ENCODE measurements at regions not wholly inside any gene's neighbourhood (a gene's known extent, or its start where the extent isn't known, plus 50 kb on each side); places are given as distances from the start of the nearest gene placed in this dataset.
"Not testable (repeated sequence)": the region's sequence is repeated elsewhere in the genome, so short reads cannot be mapped to it uniquely, and the experiment has no call there.

DNA sequence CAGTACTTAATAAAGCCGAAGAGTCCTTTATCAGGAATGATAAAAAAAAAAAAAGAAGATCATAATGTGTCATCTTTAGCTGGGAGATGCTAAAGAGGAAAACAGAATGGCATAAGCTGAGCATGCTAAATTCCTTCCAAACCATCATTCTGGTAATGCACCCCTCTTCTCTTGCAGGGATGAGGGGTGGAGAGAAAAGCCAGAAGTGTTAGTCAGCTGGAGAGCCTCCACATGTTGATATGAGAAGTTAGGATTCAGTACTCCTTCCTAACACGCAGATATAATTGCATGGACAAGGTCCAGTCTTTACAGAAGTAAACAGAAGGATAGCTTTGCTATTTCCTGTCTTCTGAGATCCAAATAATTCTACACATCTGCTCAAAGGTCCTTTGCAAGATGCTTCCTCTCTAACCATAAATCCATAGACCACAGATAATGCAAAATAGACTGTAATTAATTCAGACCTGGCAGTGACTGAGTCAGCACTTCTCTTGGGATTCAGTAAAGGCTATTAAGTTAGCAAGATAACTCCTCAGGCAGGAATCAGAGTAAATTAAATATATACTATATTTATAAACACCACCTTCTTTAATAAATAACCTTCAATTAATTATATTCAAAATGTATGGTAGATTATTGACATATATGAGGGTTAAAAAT, 930.0 kb upstream of the KLHL29 start:
- TF ChIP-seq, protein P1, sequence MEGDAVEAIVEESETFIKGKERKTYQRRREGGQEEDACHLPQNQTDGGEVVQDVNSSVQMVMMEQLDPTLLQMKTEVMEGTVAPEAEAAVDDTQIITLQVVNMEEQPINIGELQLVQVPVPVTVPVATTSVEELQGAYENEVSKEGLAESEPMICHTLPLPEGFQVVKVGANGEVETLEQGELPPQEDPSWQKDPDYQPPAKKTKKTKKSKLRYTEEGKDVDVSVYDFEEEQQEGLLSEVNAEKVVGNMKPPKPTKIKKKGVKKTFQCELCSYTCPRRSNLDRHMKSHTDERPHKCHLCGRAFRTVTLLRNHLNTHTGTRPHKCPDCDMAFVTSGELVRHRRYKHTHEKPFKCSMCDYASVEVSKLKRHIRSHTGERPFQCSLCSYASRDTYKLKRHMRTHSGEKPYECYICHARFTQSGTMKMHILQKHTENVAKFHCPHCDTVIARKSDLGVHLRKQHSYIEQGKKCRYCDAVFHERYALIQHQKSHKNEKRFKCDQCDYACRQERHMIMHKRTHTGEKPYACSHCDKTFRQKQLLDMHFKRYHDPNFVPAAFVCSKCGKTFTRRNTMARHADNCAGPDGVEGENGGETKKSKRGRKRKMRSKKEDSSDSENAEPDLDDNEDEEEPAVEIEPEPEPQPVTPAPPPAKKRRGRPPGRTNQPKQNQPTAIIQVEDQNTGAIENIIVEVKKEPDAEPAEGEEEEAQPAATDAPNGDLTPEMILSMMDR (IDR thresholded peaks at IDR 0.05; ENCODE audit: borderline replicate concordance, extremely low read depth, low read length, poor library complexity, severe bottlenecking) = no peak
- no peak for TF ChIP-seq EZH2 (IDR thresholded peaks at IDR 0.05; ENCODE audit: borderline replicate concordance, low read depth, low read length, severe bottlenecking)
- no peaks in the 10 kb centered on the region for H3K79me2 ChIP-seq (ENCODE audit: insufficient read depth, low read length)
- H3K4me3 ChIP-seq (ENCODE audit: low read depth in 1 of 2, low read length in 2 of 2) = no peak overlapping the region
- no peak overlapping the region for H3K27ac ChIP-seq (ENCODE audit: low read length)
- no peak for DNase-seq
- H2AFZ ChIP-seq (ENCODE audit: low read depth, low read length) = no peak overlapping the region
- ATAC-seq (ENCODE audit: insufficient read depth, low read depth) = no peak
- H4K20me1 ChIP-seq (ENCODE audit: insufficient read depth, low read length) = no peaks in the 10 kb centered on the region
- no peaks in the 10 kb centered on the region for H3K27me3 ChIP-seq (ENCODE audit: insufficient read depth, low read length, poor library complexity)
- no peak overlapping the region for H3K9ac ChIP-seq (ENCODE audit: low read depth, low read length)
- no peaks in the 10 kb centered on the region for H3K9me3 ChIP-seq (ENCODE audit: insufficient read depth, low read length, severe bottlenecking)
- no peaks in the 10 kb centered on the region for H3K36me3 ChIP-seq (ENCODE audit: insufficient read depth, low read length)
- no peak overlapping the region for H3K4me2 ChIP-seq (ENCODE audit: insufficient read depth, low read length)
- H3K4me1 ChIP-seq (ENCODE audit: insufficient read depth, low read length) = no peaks in the 10 kb centered on the region

DNA sequence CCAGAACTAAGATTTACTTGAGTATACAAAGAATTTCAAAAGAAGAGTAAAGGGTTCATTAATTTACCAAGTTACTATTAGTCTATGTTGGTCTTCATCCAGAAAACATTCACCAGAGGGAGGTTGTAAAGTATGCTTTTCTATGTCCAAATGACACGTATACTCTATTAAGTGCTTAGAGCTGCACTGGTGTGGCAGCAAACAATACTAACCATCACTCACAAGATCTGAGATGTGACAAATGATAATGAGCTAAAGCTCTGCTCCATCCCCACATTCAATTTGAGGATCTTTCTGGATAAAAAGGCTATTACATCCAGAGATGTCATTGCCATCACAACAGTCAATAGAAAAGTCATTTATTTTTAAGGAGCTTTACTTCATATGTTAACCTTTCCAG, 926.5 kb upstream of the KLHL29 start:
- Histone ChIP-seq H3K27ac (ENCODE audit: low read length) (no peak overlapping the region), H4K20me1 (ENCODE audit: insufficient read depth, low read length) (no peaks in the 10 kb centered on the region), H3K27me3 (ENCODE audit: insufficient read depth, low read length, poor library complexity) (no peaks in the 10 kb centered on the region), H3K4me2 (ENCODE audit: insufficient read depth, low read length) (no peak overlapping the region), H3K79me2 (ENCODE audit: insufficient read depth, low read length) (no peaks in the 10 kb centered on the region), H3K4me1 (ENCODE audit: insufficient read depth, low read length) (no peaks in the 10 kb centered on the region), H3K4me3 (ENCODE audit: low read depth in 1 of 2, low read length in 2 of 2) (no peak overlapping the region), H3K9me3 (ENCODE audit: insufficient read depth, low read length, severe bottlenecking) (no peaks in the 10 kb centered on the region), H3K9ac (ENCODE audit: low read depth, low read length) (no peak overlapping the region), H2AFZ (ENCODE audit: low read depth, low read length) (no peak overlapping the region), H3K36me3 (ENCODE audit: insufficient read depth, low read length) (no peaks in the 10 kb centered on the region)
- no peak for ATAC-seq (ENCODE audit: insufficient read depth, low read depth)
- TF ChIP-seq EZH2 (IDR thresholded peaks at IDR 0.05; ENCODE audit: borderline replicate concordance, low read depth, low read length, severe bottlenecking) = no peak
- TF ChIP-seq, protein P1 (IDR thresholded peaks at IDR 0.05; ENCODE audit: borderline replicate concordance, extremely low read depth, low read length, poor library complexity, severe bottlenecking) = no peak
- DNase-seq = no peak

DNA sequence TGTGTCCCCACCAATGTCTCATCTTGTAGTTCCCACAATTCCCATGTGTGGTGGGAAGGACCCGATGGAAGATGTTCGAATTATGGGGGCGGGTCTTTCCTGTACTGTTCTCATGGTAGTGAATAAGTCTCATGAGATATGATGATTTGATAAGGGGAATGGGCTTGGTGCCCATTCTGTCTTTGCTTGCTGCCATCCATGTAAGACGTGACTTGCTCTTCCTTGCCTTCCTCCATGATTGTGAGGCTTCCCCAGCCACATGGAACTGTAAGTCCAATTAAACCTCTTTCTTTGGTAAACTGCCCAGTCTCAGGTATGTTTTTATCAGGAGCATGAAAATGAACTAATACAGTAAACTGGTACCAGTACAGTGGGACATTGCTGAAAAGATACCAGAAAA, 909.9 kb upstream of the KLHL29 start:
- not testable (repeated sequence) for H3K4me2 ChIP-seq (ENCODE audit: insufficient read depth, low read length); H3K4me1 ChIP-seq (ENCODE audit: insufficient read depth, low read length); DNase-seq; H3K9ac ChIP-seq (ENCODE audit: low read depth, low read length); H3K27me3 ChIP-seq (ENCODE audit: insufficient read depth, low read length, poor library complexity); H3K79me2 ChIP-seq (ENCODE audit: insufficient read depth, low read length); H4K20me1 ChIP-seq (ENCODE audit: insufficient read depth, low read length); H3K9me3 ChIP-seq (ENCODE audit: insufficient read depth, low read length, severe bottlenecking); H3K4me3 ChIP-seq (ENCODE audit: low read depth in 1 of 2, low read length in 2 of 2); H3K27ac ChIP-seq (ENCODE audit: low read length); H2AFZ ChIP-seq (ENCODE audit: low read depth, low read length); H3K36me3 ChIP-seq (ENCODE audit: insufficient read depth, low read length); ATAC-seq (ENCODE audit: insufficient read depth, low read depth)

DNA sequence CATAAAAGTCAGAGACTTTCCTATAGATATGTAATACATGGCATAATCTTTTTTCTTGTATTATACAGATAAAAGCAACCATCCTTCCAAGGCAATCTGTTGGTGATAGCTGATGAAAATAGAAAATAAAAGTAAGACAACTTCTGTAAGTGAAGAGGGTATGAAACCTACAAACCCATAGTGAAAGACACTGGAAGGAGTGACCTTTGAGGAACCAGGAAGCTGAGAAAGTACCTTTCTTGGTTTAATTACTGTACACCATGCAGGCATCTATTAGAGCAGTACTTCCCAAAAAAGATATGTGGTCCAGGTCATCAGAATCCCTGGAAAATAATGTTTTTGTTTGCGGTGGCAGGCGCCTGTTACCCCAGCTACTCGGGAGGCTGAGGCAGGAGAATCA, 906.6 kb upstream of the KLHL29 start:
- H3K79me2 ChIP-seq (ENCODE audit: insufficient read depth, low read length) = no peaks in the 10 kb centered on the region
- TF ChIP-seq, protein P1 (IDR thresholded peaks at IDR 0.05; ENCODE audit: borderline replicate concordance, extremely low read depth, low read length, poor library complexity, severe bottlenecking) = no peak
- no peak for TF ChIP-seq EZH2 (IDR thresholded peaks at IDR 0.05; ENCODE audit: borderline replicate concordance, low read depth, low read length, severe bottlenecking)
- no peak overlapping the region for H3K27ac ChIP-seq (ENCODE audit: low read length)
- H3K4me2 ChIP-seq (ENCODE audit: insufficient read depth, low read length) = no peak overlapping the region
- DNase-seq = no peak
- H3K4me1 ChIP-seq (ENCODE audit: insufficient read depth, low read length) = no peaks in the 10 kb centered on the region
- no peak for ATAC-seq (ENCODE audit: insufficient read depth, low read depth)
- no peak overlapping the region for H3K4me3 ChIP-seq (ENCODE audit: low read depth in 1 of 2, low read length in 2 of 2)
- H2AFZ ChIP-seq (ENCODE audit: low read depth, low read length) = no peak overlapping the region
- H3K9ac ChIP-seq (ENCODE audit: low read depth, low read length) = no peak overlapping the region
- no peaks in the 10 kb centered on the region for H3K9me3 ChIP-seq (ENCODE audit: insufficient read depth, low read length, severe bottlenecking)
- H3K27me3 ChIP-seq (ENCODE audit: insufficient read depth, low read length, poor library complexity) = no peaks in the 10 kb centered on the region
- H4K20me1 ChIP-seq (ENCODE audit: insufficient read depth, low read length) = no peaks in the 10 kb centered on the region
- no peaks in the 10 kb centered on the region for H3K36me3 ChIP-seq (ENCODE audit: insufficient read depth, low read length)

Measured in DND-41 (cell line).